GM18502 (cell line): ENCODE measurements at regions not wholly inside any gene's neighbourhood (a gene's known extent, or its start where the extent isn't known, plus 50 kb on each side); places are given as distances from the start of the nearest gene placed in this dataset.
A peak's percentile ranks its signal among the peaks of the same experiment; 100 is the strongest.
"Not testable (repeated sequence)": the region's sequence is repeated elsewhere in the genome, so short reads cannot be mapped to it uniquely, and the experiment has no call there.

Source experiments
- ATAC-seq: cut with Tn5 transposase; IDR thresholded peaks from one replicate; pipeline ENCODE4 v1.9.1; 2021; ENCODE audit warnings: mild to moderate bottlenecking; ENCODE audit not compliant: unreplicated experiment, poor library complexity

DNA sequence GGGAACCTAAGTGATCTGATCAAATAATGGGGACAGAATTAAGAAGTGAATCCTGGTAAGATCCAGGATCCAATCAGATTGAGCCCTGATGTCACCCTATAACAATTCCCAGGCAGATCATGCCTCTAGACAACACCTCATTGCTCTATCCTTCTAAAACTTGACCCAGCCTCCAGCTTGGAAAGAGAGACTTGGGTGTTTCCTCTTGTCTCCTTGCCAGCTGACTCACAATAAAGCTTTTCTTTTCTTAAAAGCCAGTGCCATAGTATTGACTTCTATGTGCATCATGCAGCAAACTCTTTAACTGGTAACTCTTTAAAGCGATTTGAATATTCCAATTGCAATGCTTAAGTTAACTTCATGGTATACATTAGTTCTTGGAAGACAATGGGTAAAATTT, 109.6 kb upstream of the CHORDC1 start:
- no peak for ATAC-seq

DNA sequence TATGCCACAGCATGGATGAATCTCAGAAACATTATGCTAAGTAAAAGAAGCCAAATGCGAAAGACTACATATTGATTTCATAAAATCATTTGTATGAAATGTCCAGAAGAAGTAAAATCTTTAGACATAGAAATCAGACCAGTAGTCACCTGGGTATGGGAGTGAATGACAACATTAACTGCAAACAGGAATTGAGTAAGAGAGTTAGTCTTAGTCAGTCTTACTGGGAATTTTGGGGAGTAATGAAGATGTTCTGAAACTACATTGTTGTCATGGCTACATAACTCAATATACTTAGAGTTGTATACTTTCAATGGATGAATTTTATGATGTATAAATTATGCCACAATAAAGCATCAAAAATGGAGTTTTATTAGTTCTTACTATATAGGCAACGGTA, 107.8 kb upstream of the CHORDC1 start:
- no peak for ATAC-seq

DNA sequence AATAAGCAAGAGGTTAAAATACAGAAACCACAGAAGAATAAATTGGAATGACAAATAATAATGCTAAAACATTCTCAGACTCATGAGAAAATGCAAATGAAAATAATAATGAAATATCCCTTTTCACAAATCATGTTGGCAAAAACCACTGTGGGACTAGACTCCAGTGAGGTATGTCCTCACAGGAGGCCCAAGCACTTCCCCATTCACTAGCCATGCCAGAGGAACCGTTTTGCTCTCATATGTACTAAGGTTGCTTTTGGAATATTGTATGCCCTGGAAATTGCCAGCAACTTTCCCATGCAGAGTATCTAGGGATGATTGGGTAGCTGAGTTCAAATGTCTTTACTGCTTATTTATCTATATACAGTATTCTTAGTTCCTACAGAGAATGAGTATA, 106.2 kb upstream of the CHORDC1 start:
- ATAC-seq, result no peak

DNA sequence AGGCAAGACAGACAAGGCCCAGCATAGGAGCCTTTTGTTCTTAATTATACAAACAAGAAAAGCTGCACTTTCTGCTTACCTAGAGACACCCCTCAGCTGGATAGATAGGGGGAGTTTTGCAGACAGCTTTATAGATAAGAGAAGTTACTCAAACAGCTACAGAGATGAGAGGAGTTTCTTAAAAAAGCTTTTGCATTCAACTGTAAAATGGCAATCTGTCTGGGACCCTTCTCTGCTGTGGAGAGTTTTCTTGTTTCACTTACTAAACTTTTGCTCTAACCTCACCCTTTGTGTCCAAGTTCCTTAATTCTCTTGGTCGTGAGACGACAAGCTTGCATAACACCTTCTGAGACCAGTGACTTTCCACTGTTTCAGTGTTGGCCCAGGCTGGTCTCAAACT, 103.8 kb upstream of the CHORDC1 start:
- ATAC-seq, result peak; percentile 51

DNA sequence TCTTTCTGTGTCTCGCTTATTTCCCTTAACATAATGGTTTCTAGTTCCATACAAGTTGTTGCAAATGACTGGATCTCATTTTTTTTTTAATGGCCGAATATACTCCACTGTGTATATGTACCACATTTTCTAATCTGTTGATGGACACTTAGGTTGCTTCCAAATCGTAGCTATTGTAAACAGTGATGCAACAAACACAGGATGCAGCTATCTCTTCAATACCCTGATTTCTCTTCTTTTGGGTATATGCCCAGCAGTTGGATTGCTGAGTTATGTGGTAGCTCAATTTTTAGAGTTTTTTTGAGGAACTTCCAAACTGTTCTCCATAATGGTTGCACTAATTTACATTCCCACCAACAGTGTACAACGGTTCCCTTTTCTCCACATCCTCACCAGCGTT, 100.4 kb upstream of the CHORDC1 start:
- ATAC-seq, result no peak

DNA sequence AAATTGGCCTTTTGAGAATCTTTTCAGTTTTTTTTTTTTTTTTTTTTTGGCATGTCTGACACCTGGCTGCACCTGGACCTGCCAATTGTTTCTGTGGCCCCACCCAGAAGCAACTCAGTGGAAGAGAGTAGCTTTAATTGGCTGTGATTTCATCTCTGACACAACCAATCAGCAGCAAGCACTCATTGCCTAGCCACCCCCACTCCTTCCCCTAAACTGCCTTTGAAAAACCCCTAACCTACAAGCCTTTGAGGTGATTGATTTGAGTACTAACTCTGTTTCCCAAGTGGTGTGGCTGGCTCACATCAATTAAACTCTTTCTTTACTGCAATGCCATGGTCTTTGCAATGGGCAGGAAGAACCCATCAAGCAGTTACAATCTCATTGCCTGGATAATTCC, 98.2 kb upstream of the CHORDC1 start:
- peak; percentile 63 for ATAC-seq

DNA sequence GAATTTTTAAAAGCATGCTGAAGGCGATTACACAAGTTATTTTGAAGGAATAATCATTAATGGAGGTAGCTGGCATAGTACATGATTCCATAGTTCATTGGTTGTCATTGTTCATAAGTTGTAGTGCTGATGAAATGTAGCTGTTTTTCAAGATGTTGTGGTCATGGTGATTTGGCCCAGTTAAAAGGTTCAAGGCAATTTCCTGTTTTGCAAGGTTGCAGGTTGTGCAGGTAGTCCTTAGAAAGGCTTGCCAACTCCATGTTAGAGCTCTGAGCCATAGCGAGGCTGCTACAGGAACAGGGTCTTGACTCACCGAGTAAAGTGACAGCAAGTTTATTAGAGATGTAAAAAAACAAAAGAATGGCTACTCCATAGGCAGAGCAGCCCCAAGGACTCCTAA, 95.8 kb upstream of the CHORDC1 start:
- no peak for ATAC-seq

DNA sequence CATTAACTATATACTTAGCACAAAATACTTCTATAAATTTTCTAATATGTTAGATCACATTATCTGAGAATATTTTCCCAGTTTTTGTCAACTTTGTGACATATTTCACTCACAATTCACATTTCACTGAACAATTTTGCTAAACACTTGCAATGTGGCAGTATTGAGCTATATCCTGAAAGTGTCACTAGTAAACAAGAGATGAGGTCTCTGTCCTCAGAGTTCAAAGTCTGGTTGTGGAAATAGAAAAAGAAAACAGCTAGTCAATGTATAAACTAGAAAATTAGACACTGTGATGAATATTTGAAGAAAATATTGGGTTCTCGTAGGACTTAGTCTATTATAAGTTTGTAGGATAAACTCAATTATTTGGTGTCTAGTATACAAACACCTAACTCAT, 87.4 kb upstream of the CHORDC1 start:
- no peak for ATAC-seq

DNA sequence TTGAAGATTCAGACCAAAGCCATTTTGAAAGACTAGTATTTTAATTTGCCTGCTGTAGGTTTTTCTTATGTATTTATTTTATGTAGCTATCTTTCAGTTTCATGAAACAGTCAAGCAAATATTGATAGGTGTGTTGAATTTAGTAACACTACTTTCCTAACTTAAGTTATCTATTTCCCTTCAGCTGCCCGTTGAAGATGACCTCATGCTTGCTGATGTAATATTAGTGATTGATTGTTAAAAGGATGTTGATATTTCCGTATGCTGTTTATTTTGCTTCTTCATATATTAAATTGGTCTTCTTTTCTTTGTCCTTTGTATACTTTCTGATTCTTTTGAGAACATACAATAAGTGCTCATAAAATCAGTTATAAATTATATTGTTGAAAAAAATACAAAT, 86.8 kb upstream of the CHORDC1 start:
- ATAC-seq, result no peak

DNA sequence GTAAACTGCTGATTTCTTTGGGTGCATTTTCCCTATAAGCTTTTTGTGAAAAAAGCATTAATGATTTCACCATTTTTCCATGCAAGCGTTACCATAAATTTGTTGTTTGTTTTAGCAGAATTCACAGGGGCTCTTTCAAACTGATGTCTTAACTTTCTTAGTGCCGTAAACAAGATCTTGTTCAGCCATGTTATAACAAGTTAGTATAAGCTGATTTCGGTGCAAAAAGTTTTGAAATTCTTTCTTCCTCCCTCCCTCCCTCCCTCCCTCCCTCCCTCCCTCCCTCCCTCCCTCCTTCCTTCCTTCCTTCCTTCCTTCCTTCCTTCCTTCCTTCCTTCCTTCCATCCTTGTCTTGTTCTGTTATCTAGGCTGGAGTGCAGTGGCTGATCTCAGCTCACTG, 71.7 kb upstream of the CHORDC1 start:
- no peak for ATAC-seq

DNA sequence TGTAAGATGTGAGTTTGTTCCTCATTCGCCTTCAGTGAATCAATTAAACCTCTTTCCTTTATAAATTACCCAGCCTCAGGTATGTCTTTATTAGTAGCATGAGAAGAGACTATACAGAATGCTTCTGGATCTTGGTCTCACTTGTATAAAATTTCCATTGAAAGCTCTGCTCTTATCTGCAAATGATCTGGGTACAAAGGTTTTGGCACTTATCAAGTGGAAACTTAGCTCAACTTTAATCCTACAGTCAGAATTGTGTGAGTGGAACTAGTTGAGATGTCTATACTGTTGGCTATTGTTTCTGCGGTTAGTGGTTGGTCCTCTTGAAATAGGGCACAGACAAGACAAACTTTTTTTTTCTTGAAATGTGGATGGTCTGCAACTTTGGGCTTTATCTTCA, 71.2 kb upstream of the CHORDC1 start:
- no peak for ATAC-seq

DNA sequence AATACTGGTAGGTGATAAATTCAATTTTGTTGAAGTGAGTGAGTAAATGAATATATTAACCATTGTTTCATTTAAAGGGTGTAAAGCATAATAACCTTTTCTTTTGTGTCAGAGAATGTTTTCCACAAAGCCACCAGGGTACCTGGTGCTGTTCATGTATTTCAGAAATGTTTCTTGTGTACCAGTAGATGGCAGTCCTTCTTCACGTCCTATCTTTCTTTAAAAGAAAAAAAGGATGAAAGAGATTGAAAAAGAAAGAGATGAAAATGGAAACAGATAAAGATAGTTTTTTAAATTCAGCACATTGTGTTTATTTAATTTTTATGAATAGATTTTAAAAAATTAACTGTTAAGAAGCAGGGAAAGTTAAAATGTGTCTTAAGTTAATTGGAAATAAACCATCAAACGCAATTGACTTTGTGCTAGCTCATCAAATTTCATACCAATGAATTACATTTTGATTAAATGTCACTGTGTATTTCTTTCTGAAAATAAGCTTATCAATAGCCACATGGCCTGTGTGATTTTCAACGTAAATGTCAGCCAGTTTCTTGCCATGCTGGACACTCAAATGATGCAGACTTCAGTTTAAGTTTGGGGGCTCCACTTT, 65.5 kb upstream of the CHORDC1 start:
- peak; percentile 64 for ATAC-seq

DNA sequence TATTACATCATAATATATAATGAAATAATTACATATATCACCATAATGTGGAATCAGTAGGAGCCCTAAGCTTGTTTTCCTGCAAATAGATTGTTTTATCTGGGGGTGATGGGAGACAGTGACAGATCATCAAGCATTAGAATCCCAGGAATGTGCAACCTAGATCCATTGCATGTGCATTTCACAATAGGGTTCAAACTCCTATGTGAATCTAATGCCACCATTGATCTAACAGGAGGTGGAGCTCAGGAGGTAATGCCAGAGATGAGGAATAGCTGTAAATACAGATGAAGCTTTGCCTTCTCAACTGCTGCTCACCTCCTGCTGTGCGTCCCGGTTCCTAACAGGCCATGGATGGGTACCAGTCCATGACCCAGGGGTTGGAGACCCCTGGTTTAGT, 63.8 kb upstream of the CHORDC1 start:
- ATAC-seq, result no peak

DNA sequence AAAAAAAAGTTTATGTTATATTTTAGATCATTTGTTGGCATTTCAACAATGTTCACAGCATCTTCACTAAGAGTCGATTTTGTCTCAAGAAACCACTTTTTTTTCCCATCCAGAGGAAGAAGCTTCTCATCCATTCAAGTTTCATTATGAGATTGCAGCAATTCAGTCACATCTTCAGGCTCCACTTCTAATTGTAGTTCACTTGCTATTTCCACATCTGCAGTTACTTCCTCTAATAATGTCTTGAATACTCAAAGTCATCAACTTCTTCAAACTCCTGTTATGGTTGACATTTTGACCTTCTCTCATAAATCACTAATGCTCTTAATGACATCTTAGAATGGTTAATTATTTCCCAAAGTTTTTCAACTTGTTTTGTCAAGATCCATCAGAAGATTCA, 61.3 kb upstream of the CHORDC1 start:
- no peak for ATAC-seq

DNA sequence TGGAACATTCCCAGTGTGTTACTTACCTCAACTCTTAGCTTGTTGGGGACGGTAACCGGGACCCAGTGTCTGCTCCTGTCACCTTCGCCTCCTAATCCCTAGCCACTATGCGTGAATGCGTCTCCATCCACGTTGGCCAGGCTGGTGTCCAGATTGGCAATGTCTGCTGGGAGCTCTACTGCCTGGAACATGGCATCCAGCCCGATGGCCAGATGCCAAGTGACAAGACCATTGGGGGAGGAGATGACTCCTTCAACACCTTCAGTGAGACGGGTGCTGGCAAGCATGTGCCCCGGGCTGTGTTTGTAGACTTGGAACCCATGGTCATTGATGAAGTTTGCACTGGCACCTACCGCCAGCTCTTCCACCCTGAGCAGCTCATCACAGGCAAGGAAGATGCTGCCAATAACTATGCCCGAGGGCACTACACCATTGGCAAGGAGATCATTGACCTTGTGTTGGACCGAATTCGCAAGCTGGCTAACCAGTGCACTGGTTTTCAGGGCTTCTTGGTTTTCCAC, 59.8 kb upstream of the CHORDC1 start:
- ATAC-seq, result not testable (repeated sequence)

DNA sequence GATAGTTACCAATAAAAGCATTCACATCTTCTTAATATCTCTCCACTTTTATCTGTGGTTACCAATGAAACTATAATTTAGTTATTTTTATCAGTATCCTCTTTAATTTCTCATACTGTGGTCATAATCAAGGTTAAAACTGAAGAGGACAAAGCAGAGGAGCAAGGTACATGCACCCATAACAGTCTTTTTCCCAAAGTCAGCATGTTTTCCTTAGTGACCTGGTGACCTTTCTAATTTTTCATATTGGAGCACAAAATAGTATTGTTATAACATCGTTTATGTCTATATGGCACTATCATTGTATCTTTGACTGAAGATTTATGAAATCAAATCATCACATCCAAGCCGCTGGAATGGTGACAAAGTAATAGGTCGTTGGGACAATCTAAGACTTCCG, 51.5 kb upstream of the CHORDC1 start:
- no peak for ATAC-seq
